Panc1 (cell line): ENCODE measurements at regions not wholly inside any gene's neighbourhood (a gene's known extent, or its start where the extent isn't known, plus 50 kb on each side); places are given as distances from the start of the nearest gene placed in this dataset.

Experiments used
- ATAC-seq: fragments of 200-7000 bp; cut with Tn5 transposase; 2 replicates; pipeline ENCODE4 v1.9.1; 2020; ENCODE audit warnings: mild to moderate bottlenecking, moderate library complexity
- BruUV-seq: library from RNA; stranded (reverse); fragments of 400-500 nt; replicated peaks from 2 replicates; lab custom pipeline; 2021; lab: Mats Ljungman, UMichigan
- CTCF ChIA-PET: fragments of 300-600 bp; sonication (Branson Sonifier 250); formaldehyde crosslinking; loops from one replicate; lab custom pipeline; 2022; ENCODE audit warnings: antibody characterized with exemption; lab: Charles Lee
- POLR2A ChIA-PET: fragments of 300-600 bp; sonication (Branson Sonifier 250); formaldehyde crosslinking; loops from one replicate; lab custom pipeline; 2022; ENCODE audit warnings: antibody characterized with exemption; lab: Charles Lee
- DNase-seq: peaks from one replicate; pipeline ENCODE4 v3.0.0-alpha.2; 2010; ENCODE audit warnings: low read depth, low spot score
- H3K27ac ChIP-seq: 2 replicates; pipeline ENCODE4 v1.5.1; 2011; ENCODE audit warnings: mild to moderate bottlenecking, low read length, inconsistent platforms
- H3K27me3 ChIP-seq: fragments of 200-500 bp; sonication (Bioruptor generic); 2 replicates; pipeline ENCODE4 v1.6.0; 2014; ENCODE audit warnings: low read length, inconsistent platforms; ENCODE audit not compliant: control insufficient read depth, insufficient read depth
- H3K36me3 ChIP-seq: fragments of 200-500 bp; sonication (Bioruptor generic); 2 replicates; pipeline ENCODE4 v1.5.1; 2014; ENCODE audit warnings: inconsistent platforms, mild to moderate bottlenecking, low read length, moderate library complexity; ENCODE audit not compliant: control insufficient read depth, insufficient read depth
- H3K4me1 ChIP-seq: 2 replicates; pipeline ENCODE4 v1.5.1; 2011; ENCODE audit warnings: inconsistent platforms, mild to moderate bottlenecking, low read length, moderate library complexity; ENCODE audit not compliant: control insufficient read depth, insufficient read depth
- H3K4me3 ChIP-seq, 2 experiments: 2 replicates each; pipeline ENCODE4 v1.5.1; 2011 to 2012; ENCODE audit warnings: low read depth in 2 of 2, low read length in 2 of 2, mild to moderate bottlenecking in 2 of 2, inconsistent platforms in 1 of 2, moderate library complexity in 1 of 2
- H3K9me3 ChIP-seq: fragments of 200-500 bp; sonication (Bioruptor generic); 2 replicates; pipeline ENCODE4 v1.5.1; 2014; ENCODE audit warnings: low read depth, mild to moderate bottlenecking, inconsistent platforms, low read length, moderate library complexity; ENCODE audit not compliant: control insufficient read depth, insufficient read depth
- CTCF ChIP-seq: fragments of 450-650 bp; IDR thresholded peaks from 2 replicates; pipeline ENCODE4 v1.5.1; 2017; ENCODE audit warnings: mild to moderate bottlenecking
- POLR2AphosphoS5 ChIP-seq: IDR thresholded peaks from 2 replicates; pipeline ENCODE4 v1.6.1; 2012; ENCODE audit warnings: mild to moderate bottlenecking, low read depth, low read length, moderate library complexity
- SIN3A ChIP-seq: IDR thresholded peaks from 2 replicates; pipeline ENCODE4 v1.6.1; 2012; ENCODE audit warnings: low read depth, mild to moderate bottlenecking, low read length, moderate library complexity, borderline replicate concordance; ENCODE audit not compliant: insufficient read depth
- TCF7L2 ChIP-seq: IDR thresholded peaks from 2 replicates; pipeline ENCODE4 v1.6.1; 2011; ENCODE audit warnings: mild to moderate bottlenecking, low read depth, low read length, inconsistent platforms
- in situ Hi-C: cut with HindIII; loops from 2 replicates; pipeline ENCODE4 v1.10.0; 2016; ENCODE audit warnings: low sequenced_read_pairs, low pct_unique_long_range_greater_than_20kb
- intact Hi-C: fragments of 100-400 bp; cut with micrococcal nuclease; formaldehyde crosslinking; loops from one replicate; pipeline ENCODE4 v1.10.0; 2022; ENCODE audit not compliant: unreplicated experiment
- TF ChIP-seq, protein P1 (sequence below), 2 experiments: IDR thresholded peaks; 2 replicates each; pipeline ENCODE4 v1.6.1; 2011 to 2012; ENCODE audit warnings: low read depth in 2 of 2, control low read depth in 1 of 2, low read length in 1 of 2, mild to moderate bottlenecking in 1 of 2, moderate library complexity in 1 of 2; ENCODE audit not compliant: insufficient read depth in 1 of 2

DNA sequence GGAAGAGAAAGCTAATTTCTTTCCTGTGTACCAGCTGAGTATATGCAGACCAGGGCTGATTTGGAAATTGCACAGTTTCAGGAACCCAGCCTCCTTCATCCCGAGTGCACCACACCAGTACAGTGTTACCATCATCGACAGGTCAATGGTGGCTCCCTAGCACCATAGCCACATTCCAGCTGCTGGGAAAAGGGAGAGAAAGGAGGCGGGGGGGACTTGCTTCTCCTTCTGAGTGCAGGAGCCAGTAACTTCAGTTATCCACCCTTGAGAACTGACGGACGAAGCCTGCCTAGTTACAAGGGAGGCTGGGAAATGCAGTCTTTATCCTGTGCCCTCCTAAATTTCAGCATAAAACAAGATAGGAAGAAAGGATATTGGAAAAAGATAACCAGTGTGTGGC lies 129.7 kb upstream of the PRICKLE2 start:
- CTCF ChIA-PET, result no interaction called here
- no peaks in the 10 kb centered on the region for H3K9me3 ChIP-seq
- H3K27ac ChIP-seq, result no peak overlapping the region
- DNase-seq (no peak), ATAC-seq (no peak)
- POLR2A ChIA-PET, result no interaction called here
- no peaks in the 10 kb centered on the region for H3K36me3 ChIP-seq
- intact Hi-C loops (no loop called here), in situ Hi-C loops (no loop called here)
- no peak overlapping the region for H3K4me3 ChIP-seq
- no peaks in the 10 kb centered on the region for H3K27me3 ChIP-seq
- TF ChIP-seq POLR2AphosphoS5 (no peak), SIN3A (no peak), TCF7L2 (no peak), CTCF (no peak)
- TF ChIP-seq, protein P1, sequence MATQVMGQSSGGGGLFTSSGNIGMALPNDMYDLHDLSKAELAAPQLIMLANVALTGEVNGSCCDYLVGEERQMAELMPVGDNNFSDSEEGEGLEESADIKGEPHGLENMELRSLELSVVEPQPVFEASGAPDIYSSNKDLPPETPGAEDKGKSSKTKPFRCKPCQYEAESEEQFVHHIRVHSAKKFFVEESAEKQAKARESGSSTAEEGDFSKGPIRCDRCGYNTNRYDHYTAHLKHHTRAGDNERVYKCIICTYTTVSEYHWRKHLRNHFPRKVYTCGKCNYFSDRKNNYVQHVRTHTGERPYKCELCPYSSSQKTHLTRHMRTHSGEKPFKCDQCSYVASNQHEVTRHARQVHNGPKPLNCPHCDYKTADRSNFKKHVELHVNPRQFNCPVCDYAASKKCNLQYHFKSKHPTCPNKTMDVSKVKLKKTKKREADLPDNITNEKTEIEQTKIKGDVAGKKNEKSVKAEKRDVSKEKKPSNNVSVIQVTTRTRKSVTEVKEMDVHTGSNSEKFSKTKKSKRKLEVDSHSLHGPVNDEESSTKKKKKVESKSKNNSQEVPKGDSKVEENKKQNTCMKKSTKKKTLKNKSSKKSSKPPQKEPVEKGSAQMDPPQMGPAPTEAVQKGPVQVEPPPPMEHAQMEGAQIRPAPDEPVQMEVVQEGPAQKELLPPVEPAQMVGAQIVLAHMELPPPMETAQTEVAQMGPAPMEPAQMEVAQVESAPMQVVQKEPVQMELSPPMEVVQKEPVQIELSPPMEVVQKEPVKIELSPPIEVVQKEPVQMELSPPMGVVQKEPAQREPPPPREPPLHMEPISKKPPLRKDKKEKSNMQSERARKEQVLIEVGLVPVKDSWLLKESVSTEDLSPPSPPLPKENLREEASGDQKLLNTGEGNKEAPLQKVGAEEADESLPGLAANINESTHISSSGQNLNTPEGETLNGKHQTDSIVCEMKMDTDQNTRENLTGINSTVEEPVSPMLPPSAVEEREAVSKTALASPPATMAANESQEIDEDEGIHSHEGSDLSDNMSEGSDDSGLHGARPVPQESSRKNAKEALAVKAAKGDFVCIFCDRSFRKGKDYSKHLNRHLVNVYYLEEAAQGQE (IDR thresholded peaks at IDR 0.05; ENCODE audit: insufficient read depth in 1 of 2, low read depth in 2 of 2, low read length in 1 of 2), result no peak
- H3K4me1 ChIP-seq, result no peaks in the 10 kb centered on the region
- no TSS peak for BruUV-seq

- BruUV-seq, result no TSS peak
- in situ Hi-C loops (no loop called here), intact Hi-C loops (no loop called here)
- CTCF ChIA-PET, result no interaction called here
- Histone ChIP-seq H3K4me1 (no peaks in the 10 kb centered on the region), H3K27me3 (no peaks in the 10 kb centered on the region), H3K27ac (no peak overlapping the region), H3K9me3 (no peaks in the 10 kb centered on the region), H3K36me3 (no peaks in the 10 kb centered on the region), H3K4me3 (no peak overlapping the region)
- no peak for ATAC-seq
- DNase-seq, result no peak
- TF ChIP-seq SIN3A (no peak), TCF7L2 (no peak), POLR2AphosphoS5 (no peak), CTCF (no peak)
- TF ChIP-seq, protein P1 (IDR thresholded peaks at IDR 0.05; ENCODE audit: insufficient read depth in 1 of 2, low read depth in 2 of 2, low read length in 1 of 2), result no peak
- POLR2A ChIA-PET, result no interaction called here
Measured at GRCh38 chr3:64354221-64354620, 129.0 kb upstream of the PRICKLE2 start.
